Psoas muscle (tissue), 7 donors: ENCODE measurements at regions not wholly inside any gene's neighbourhood (a gene's known extent, or its start where the extent isn't known, plus 50 kb on each side); places are given as distances from the start of the nearest gene placed in this dataset.

ENCODE experiments used
- ATAC-seq, 4 donors: fragments of 200-7000 bp; cut with Tn5 transposase; one replicate each; pipeline ENCODE4 v1.9.1; 2020; ENCODE audit warnings: moderate library complexity in 3 of 4, mild to moderate bottlenecking in 2 of 4
- DNase-seq, 2 donors: peaks; one replicate each; pipeline ENCODE4 v3.0.0-alpha.2; 2020
- H3K27ac ChIP-seq: fragments of 200-600 bp; one replicate; pipeline ENCODE4 v1.8.0; 2022
- H3K27me3 ChIP-seq, 3 donors: fragments of 200-600 bp in 1 of 3; one replicate each; pipeline versions ENCODE4 v1.6.1 to v1.8.0; 2013 to 2022; ENCODE audit warnings: low read length in 2 of 3, mild to moderate bottlenecking in 2 of 3, moderate library complexity in 1 of 3; ENCODE audit not compliant: insufficient read depth in 3 of 3
- H3K36me3 ChIP-seq, 2 donors: fragments of 200-600 bp in 1 of 2; one replicate each; pipeline versions ENCODE4 v1.6.1 to v1.8.0; 2013 to 2022; ENCODE audit warnings: low read depth in 1 of 2, mild to moderate bottlenecking in 1 of 2, moderate library complexity in 1 of 2; ENCODE audit not compliant: insufficient read depth in 1 of 2
- H3K4me1 ChIP-seq: fragments of 200-600 bp; one replicate; pipeline ENCODE4 v1.8.0; 2022
- H3K4me3 ChIP-seq: fragments of 200-600 bp; one replicate; pipeline ENCODE4 v1.8.0; 2022; ENCODE audit warnings: mild to moderate bottlenecking
- H3K9me3 ChIP-seq: fragments of 200-600 bp; one replicate; pipeline ENCODE4 v1.8.0; 2022
- WGBS, 3 donors: extraction: QIAGEN DNeasy Blood & Tissue Kit; methylation state at CpG; one replicate each; pipeline versions ENCODE4 v1.1.6 to v1.1.7; 2013; 5-methylcytosine and 5-hydroxymethylcytosine counted together
- intact Hi-C, 2 donors: fragments of 100-400 bp; cut with DNase I; formaldehyde crosslinking; loops; one replicate each; pipeline versions ENCODE4 v1.11.0 to v1.14.2; 2022
- TF ChIP-seq, protein P1 (sequence below): fragments of 200-600 bp; IDR thresholded peaks from one replicate; pipeline ENCODE4 v1.8.0; 2022; ENCODE audit warnings: antibody characterized with exemption
- donor health status: healthy with polysubstance abuse.
- donor health status: DM: no; HTN: no; CAD: no; lungs with moderate emphysema.
- donor health status: Bipolar disorder and iron deficiency.
- donor health status: healthy.
- donor health status: DM: yes; HTN: yes; CAD: no.
- donor health status: DM: no; HTN: no; CAD: no.
- donor health status: DM: yes; HTN: yes; CAD: no.

DNA sequence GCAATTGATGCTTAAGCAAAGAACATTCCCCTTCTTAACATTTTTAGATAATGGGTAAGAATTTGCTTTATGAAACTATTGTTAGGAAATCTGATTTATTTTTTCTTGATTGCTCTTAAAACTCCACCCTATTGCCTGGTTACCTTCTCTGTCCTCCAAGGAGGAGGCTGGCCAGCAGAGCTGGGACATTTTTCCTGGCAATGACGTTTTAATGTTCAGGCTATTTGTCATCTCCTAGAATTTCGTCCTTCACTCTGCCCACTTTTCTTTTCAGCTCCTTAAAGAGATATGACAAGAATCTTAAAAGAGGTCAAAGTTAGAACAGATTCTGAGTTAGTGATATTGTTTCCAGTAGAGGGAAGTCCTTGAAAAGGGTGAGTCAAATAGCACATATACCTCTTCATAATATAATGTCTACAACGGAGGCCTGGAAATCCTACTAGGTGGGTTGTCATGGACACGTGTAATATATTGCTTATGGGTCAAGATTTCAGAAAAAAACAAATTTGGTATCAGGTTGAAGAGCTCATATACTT lies 141.0 kb downstream of the CMPK2 start:
- H3K27me3 ChIP-seq: no peaks in the 10 kb centered on the region
- H3K9me3 ChIP-seq: no peaks in the 10 kb centered on the region
- H3K27ac ChIP-seq: peak overlapping the region; percentile 64
- H3K36me3 ChIP-seq: no peaks in the 10 kb centered on the region
- WGBS, 3 donors: 43 to 55% (median 48%) methylated on average over 4 of the region's 4 CpGs
- no peak overlapping the region for H3K4me3 ChIP-seq
- TF ChIP-seq, protein P1, sequence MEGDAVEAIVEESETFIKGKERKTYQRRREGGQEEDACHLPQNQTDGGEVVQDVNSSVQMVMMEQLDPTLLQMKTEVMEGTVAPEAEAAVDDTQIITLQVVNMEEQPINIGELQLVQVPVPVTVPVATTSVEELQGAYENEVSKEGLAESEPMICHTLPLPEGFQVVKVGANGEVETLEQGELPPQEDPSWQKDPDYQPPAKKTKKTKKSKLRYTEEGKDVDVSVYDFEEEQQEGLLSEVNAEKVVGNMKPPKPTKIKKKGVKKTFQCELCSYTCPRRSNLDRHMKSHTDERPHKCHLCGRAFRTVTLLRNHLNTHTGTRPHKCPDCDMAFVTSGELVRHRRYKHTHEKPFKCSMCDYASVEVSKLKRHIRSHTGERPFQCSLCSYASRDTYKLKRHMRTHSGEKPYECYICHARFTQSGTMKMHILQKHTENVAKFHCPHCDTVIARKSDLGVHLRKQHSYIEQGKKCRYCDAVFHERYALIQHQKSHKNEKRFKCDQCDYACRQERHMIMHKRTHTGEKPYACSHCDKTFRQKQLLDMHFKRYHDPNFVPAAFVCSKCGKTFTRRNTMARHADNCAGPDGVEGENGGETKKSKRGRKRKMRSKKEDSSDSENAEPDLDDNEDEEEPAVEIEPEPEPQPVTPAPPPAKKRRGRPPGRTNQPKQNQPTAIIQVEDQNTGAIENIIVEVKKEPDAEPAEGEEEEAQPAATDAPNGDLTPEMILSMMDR: no peak
- DNase-seq: no peak
- peak; percentile 65 to 78 (median 74) for ATAC-seq
- peaks cover 4% of the 10 kb centered on the region for H3K4me1 ChIP-seq
- intact Hi-C loops: no loop called here

DNA sequence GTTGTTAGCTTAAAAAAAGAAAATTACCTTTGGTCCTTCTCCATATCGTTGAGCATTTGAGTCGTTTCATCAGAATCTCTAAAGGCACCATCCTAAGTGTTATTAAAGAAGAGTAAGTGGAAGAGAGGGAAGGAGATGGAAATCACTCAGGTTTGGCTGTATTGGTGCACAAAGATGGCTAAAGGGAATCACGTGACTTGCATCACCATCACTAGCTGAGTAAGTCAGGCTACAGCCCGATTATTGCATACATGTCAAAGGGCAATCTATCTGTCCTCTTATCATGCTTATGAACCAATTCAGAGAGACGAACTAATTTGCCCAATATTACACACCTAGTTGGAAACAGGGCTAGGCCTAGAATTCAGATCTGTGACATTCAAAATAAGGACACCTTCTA lies 137.6 kb downstream of the CMPK2 start:
- ATAC-seq (no peak), DNase-seq (no peak)
- H3K36me3 ChIP-seq: no peaks in the 10 kb centered on the region
- TF ChIP-seq, protein P1: no peak
- intact Hi-C loops: no loop called here
- WGBS, 3 donors: 88 to 92% (median 92%) methylated on average over 5 of the region's 5 CpGs
- H3K27me3 ChIP-seq: no peaks in the 10 kb centered on the region
- no peak overlapping the region for H3K27ac ChIP-seq
- H3K9me3 ChIP-seq: no peaks in the 10 kb centered on the region
- peaks cover 4% of the 10 kb centered on the region for H3K4me1 ChIP-seq
- H3K4me3 ChIP-seq: no peak overlapping the region

DNA sequence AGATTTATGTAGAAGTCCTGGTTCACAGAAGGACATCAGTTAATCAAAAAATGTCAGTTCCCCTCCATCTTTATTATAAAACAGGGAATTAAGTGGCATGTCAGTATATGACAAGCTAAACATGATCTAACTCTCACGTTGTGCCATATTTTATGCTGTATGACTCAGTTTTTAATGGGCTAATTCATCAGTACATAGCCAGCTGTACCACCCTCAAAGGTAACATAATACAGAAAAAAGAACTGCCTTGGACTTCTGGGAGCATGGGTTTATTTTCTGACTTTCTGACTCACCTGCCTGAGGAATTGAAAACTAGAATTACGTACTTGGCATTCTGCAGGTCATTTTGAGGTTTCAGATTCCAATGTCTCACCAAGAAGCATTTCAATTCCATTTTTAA lies 135.7 kb downstream of the CMPK2 start:
- Histone ChIP-seq H3K27me3 (no peaks in the 10 kb centered on the region), H3K9me3 (no peaks in the 10 kb centered on the region), H3K27ac (no peak overlapping the region), H3K4me3 (no peak overlapping the region), H3K4me1 (no peaks in the 10 kb centered on the region), H3K36me3 (no peaks in the 10 kb centered on the region)
- TF ChIP-seq, protein P1: no peak
- intact Hi-C loops: no loop called here
- ATAC-seq: peak; percentile 48 to 79 (median 64)
- DNase-seq: no peak
- 37 to 64% (median 51%) methylated on average over 2 of the region's 2 CpGs for WGBS, 3 donors

DNA sequence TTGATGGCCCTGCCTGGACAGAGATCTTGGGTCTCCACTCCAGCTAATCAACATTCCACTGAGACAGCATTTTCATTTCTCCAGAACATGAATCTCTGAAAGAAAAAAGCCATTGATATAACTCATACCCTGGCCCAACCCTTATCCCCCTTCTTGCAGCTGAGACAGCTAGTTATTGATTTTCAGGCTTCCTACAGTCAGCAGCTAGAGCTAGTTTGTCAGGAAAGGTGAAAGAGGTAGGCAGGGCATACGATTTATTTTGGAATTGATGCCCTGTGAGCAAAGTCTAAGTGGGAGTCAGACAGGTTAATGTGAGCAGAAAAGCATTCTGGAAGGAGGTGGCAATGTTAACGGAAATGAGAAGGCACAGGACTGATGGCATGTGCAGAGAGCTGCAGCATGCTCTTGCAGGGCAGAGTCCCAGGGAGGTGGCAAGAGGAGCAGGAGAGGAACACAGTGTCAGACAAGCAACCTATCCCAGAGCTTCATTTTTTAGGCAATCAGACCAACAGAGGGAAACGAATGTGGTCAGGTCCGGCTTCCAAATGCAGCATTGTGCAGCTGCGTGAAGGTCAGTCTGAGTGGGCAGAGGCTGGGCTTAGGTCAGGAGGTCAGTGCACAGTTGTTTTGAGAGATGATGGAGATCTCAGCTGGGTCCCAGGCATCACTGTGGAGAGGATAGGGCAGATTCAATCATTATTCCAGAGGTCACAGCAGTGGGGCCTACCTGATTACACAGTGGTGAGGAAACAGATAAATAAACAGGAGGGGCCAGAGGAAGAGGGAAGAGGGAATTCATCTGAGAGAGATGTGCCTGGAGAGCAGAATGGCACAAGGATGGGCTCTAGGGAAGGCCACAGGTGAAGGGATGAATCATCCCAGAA lies 134.8 kb downstream of the CMPK2 start:
- 66 to 69% (median 66%) methylated on average over 5 of the region's 5 CpGs for WGBS, 3 donors
- ATAC-seq (no peak), DNase-seq (no peak)
- intact Hi-C loops: no loop called here
- Histone ChIP-seq H3K27me3 (no peaks in the 10 kb centered on the region), H3K4me3 (no peak overlapping the region), H3K9me3 (no peaks in the 10 kb centered on the region), H3K27ac (no peak overlapping the region), H3K4me1 (no peaks in the 10 kb centered on the region), H3K36me3 (no peaks in the 10 kb centered on the region)
- TF ChIP-seq, protein P1: no peak
